ENCODE measurements at regions not wholly inside any gene's neighbourhood (a gene's known extent, or its start where the extent isn't known, plus 50 kb on each side); places are given as distances from the start of the nearest gene placed in this dataset.

- DNase-seq: no peak
These were observed 128.0 kb upstream of the FAM83B start for GRCh38 chr6:54718541-54719023.

DNA sequence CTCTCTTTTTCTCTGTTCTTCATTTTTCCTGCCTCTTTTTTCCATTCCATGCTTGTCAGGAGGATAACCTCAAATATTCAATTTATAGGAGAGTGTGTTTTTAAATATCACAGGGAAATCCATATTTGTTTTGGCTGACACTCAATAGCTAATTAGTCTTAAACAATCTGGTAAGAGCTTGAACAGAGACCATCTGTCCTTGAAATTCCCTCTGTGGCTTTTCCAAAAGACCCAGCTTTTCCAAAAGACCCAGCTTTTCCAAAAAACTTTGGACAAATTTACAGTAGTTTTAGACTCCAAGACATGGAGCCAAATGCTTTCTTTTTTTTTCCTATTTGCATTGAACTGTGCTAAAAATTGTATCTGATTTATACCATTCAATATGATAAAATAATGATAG lies 127.4 kb upstream of the FAM83B start:
- no peak for DNase-seq

DNA sequence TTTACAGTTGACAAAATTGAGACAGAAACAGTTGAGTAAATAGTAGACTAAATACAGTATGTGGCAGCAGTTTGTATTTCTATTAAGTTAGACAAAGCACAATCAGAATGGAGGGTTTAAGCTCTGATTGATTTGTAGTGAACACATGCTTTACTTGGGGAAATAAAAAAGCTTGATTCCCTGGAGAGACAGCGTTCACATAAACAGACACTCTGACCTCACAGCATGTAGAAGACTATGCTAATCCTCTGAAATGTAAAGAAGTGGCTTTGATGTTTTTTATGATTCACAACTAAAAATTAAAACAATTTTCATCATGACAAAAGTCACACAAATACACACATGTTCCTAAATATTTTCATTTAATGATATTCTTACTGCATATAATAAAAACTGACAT lies 126.9 kb upstream of the FAM83B start:
- no peak for DNase-seq

DNA sequence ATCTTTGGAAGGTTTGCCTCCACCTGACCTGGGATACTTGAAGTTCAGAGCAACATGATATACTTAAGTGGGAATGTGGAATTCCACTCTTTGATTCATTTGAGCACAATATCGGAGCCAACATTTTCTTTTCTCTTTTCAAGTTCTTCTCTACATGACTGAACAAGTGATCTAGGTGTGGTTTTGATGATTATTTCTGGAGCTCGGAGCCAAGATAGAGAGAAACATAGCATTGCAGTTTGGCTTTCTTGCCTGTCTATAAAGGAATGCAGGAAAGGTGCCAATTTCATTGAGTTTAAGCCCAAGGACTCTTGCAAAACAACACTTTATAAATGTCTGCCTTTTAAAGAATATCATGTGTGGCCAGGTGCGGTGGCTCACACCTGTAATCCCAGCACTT lies 124.2 kb upstream of the FAM83B start:
- no peak for DNase-seq

GRCh38 chr6:54729716-54730115 lies 116.9 kb upstream of the FAM83B start:
- DNase-seq: no peak

DNA sequence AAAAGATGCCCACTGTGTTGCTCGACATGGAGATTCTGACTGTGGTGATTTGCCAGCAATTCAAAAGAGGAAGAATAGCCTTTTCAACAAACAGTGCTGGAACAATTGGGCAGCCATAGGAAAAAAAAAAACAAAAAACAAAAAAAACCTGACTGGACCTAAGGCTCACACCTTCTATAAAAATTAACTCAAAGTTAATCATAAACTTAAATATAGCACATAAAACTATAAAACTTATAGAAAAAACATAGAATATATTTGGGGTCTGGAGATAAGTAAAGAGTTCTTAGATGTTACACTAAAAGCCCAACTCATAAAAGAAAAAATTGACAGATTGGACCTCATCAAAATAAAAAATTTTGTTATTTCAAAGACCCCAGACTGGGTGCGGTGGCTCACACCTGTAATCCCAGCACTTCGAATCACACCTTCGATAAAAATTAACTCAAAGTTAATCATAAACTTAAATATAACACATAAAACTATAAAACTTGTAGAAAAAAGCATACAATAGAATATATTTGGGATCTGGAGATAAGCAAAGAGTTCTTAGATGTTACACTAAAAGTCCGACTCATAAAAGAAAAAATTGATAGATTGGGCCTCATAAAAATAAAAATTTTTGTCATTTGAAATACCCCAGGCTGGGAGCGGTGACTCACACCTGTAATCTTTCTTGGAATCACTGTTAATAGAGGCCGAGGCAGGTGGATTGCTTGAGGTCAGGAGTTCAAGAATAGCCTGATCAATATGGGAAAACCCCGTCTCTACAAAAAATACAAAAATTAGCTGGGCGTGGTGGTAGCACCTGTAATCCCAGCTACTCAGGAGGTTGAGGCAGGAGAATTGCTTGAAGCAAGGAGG lies 115.6 kb upstream of the FAM83B start:
- no peak for DNase-seq

- peak; percentile 4 to 7 for DNase-seq
These were observed 109.3 kb upstream of the FAM83B start for GRCh38 chr6:54737247-54737646.

- no peak for DNase-seq
These were observed 98.6 kb upstream of the FAM83B start for GRCh38 chr6:54747955-54748354.

DNA sequence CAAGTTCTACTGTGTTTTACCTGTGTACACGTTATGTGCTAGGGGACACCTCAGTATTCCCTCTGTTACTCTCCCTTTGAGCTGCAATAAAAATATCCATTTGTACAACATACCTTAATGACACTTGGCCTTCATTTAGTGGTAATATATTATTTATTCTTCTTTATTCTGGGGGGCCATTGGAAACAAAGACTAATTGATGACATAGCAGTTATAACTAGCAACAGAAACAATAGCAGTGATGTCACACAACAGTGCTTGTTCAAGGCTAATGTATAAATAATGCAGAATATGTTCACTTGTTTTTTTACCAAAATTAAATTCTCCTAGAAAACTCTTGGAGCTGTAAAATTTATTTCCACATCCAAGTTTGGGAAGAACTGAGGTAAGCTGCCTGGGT lies 92.2 kb upstream of the FAM83B start:
- DNase-seq: no peak

DNA sequence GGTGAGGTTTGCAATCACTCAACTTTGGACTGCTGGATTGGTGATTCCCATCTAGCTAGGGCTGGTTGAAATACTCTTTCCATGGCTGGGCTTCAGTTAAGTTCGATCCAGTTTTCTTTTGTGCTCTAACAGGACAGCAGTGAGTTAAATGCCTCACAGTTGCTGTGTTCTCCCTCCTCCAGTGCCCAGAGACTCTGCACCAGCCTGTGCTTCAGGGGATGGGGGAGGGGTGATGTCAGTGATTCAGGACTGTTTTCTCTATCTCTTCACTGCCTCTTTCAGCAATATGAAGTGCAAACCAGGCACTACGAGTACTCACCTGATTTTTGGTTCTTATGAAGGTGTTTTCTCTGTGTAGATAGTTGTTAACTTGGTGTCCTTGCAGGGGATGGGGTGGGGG lies 88.2 kb upstream of the FAM83B start:
- no peak for DNase-seq

- no peak for DNase-seq
These were observed 78.1 kb upstream of the FAM83B start for GRCh38 chr6:54768494-54768893.

GRCh38 chr6:54770328-54770727 lies 76.2 kb upstream of the FAM83B start:
- DNase-seq: no peak

- DNase-seq: no peak
These were observed 74.6 kb upstream of the FAM83B start for GRCh38 chr6:54771968-54772367.

- DNase-seq: no peak
These were observed 74.0 kb upstream of the FAM83B start for GRCh38 chr6:54772610-54773009.

- DNase-seq: no peak
These were observed 71.0 kb upstream of the FAM83B start for GRCh38 chr6:54775576-54775975.

DNA sequence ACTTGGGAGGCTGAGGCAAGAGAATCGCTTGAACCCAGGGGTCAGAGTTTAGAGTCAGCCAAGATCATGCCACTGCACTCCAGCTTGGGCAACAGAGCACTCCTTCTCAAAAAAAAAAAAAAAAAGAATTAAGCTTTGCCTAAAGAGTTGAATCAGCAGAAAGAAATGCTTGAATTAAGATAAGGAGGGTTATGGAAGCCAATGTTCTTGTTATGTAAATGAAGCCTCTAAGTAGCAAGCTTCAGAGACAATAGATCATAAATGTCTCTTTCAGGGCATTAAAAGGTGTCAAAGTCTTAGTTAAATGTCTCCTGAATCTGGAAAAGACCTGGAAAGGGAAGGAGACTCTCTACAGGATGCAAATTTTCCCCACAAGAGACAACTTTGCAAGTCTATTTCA lies 69.7 kb upstream of the FAM83B start:
- DNase-seq: no peak

DNA sequence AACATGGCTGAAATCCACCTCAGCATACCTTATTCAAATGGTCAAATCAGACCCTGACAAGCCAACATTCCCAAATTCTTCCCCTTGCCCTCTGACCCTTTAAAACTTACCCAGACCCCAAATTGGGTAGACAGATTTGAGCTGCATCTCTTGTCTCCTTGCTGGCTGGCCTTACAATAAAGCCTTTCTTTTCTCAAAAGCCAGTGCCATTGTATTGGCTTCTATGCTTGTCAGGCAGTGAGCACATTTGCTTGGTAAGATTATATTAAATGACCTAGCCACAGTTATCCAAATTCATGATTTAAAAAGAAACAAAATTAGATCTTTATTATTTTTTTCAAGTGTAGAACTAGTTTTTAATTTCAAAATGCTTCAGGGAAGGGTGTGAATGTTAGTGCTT lies 67.8 kb upstream of the FAM83B start:
- no peak for DNase-seq

DNA sequence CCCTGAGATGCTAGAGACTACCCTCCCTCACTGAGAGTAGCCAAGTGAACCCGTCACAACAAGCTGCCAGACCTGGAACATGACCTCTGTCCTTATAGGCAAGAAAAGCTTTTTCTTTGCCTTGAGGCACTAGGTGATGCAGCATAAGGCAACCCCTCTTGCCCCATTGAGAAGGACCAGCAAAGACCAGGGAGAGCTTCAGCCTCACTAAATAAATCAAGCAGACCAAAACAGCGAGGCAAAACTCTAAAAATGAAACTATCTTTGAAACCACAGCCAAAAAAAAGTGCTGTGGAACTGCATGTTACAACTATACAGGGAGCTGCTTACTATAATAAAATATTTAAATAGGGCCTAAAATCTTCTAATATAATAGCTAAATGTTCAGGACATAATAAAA lies 62.6 kb upstream of the FAM83B start:
- no peak for DNase-seq

GRCh38 chr6:54786154-54786553 lies 60.4 kb upstream of the FAM83B start:
- no peak for DNase-seq

- no peak for DNase-seq
These were observed 58.7 kb upstream of the FAM83B start for GRCh38 chr6:54787825-54788224.
